Left renal cortex interstitium (tissue), 4 donors: ENCODE measurements at regions not wholly inside any gene's neighbourhood (a gene's known extent, or its start where the extent isn't known, plus 50 kb on each side); places are given as distances from the start of the nearest gene placed in this dataset.

ENCODE experiments used
- DNase-seq, 4 donors: peaks; one replicate each; pipeline ENCODE4 v3.0.0-alpha.2; 2013; ENCODE audit warnings: low read depth in 4 of 4, low spot score in 2 of 4, missing footprints in 1 of 4

DNA sequence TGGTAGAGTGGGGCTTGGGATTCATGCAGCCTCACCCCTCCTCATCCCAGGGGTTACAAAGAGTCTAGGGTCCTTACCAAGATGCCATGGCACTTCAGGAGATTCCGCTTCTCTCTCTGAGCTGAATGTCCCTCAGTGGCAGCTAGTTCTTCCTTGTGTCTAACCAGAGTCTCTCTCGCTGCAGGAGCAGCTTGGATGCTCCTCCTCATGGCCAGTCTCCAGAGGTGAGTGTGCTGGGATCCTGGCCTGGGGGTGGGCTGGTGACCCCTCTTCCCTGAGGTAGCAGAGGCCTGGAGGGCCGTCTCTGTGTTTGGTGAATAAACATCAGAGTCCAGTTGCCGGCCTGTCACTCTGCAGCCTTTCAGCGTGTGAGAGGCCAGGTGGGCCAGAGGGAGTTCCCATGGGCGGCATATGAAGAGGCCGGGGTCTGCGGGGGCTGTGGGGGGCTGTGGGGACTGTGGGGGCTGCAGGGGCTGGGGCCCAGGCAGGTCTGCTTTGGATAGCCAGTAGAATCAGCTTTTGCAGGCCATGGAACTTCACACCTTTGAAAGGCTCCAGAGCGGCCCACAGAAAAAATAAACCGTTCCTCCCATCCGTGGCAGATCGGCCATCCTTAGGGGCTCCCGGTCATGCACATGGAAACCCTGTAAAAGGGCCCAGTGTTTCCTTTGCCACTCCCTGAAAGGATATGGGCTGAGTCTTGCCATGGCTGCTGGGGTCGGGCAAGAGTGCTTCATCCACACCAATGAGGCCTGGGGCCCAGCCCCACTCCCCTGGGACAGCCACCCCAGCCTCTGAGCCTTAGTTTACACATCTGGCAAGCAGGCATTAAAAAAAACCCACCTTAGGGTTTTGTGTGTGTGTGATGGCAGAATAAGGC is 256.4 kb downstream of the FOXD2 start:
- no peak for DNase-seq

DNA sequence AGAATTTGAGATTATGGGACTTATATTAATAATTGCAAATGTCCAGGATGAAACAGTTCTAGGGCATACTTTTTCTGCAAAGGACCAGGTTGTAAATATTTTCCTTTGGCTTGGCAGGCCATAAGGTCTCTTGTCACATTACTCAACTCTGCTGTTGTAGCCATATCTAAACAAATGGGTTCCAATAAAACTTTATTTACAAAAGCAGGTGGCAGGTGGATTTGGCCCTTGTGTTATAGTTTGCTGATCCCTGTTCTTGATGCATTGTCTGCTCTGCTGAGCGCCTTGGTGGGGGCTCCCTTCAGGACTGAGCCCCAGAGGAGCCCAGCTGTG is 258.5 kb downstream of the FOXD2 start:
- DNase-seq = no peak

DNA sequence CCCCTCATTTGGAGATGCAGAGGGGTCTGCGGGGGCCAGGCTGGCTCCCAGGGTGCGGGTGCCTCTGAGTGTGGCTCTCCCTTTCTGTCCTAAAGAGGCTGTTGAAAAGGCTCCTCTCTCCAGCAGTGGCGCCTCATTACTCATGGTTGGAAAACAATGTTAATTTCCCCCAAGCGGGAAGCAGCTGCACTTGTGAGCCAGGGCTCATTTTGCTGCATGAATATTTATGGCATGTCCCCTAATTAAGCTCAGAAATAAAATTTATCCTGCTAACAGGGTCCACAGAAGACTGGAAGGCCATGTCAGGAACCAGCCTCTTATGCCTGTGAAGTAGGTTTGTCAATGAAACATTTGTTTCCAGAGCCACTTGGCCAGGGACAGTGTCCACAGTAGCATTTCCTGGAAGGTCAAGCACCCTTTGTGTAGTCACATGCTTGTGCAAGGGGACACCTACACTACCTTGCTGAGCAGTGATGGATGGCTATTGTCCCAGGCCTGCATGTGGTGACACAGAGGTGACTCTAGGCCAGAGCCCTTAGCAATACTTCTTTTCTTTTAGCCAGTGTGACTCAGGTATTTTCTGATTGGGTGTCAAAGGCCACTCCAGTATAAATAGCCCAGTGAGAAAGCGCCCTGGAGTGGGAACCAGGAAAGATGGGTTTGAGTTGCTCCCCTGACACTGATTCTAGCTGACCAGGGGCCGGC is 259.0 kb downstream of the FOXD2 start:
- DNase-seq = no peak

GRCh38 chr1:47697616-47698335 is 259.9 kb downstream of the FOXD2 start:
- no peak for DNase-seq

GRCh38 chr1:47699492-47700235 is 261.8 kb downstream of the FOXD2 start:
- DNase-seq = no peak

GRCh38 chr1:47701283-47701682 is 263.4 kb downstream of the FOXD2 start:
- DNase-seq = no peak

GRCh38 chr1:47701741-47702515 is 264.1 kb downstream of the FOXD2 start:
- no peak for DNase-seq

- DNase-seq = no peak
These were observed 265.4 kb downstream of the FOXD2 start for GRCh38 chr1:47703156-47703825.

GRCh38 chr1:47703981-47704596 is 266.2 kb downstream of the FOXD2 start:
- DNase-seq = no peak

- DNase-seq = no peak
These were observed 267.8 kb downstream of the FOXD2 start for GRCh38 chr1:47705517-47706130.

DNA sequence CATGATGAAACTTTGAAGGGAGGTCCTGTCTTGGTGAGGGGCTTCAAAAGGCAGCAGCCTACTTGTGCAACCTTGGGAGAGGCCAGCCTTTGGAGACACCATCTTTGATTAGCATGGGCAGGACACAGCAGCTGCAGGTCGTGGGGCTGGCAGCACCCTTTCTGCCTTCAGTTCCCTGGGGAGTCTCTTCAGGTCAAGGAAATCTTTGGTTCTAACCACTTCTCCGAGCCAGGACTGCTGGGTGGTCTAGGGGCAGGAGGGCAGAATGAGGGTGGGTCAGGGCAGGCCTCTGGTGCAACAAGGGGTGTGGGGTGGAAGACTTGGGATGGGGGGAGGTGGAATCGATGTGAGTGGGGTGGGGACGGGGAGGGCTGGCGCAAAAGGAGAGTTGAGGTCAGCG is 269.7 kb downstream of the FOXD2 start:
- DNase-seq = no peak

GRCh38 chr1:47708019-47708535 is 270.2 kb downstream of the FOXD2 start:
- DNase-seq = no peak

DNA sequence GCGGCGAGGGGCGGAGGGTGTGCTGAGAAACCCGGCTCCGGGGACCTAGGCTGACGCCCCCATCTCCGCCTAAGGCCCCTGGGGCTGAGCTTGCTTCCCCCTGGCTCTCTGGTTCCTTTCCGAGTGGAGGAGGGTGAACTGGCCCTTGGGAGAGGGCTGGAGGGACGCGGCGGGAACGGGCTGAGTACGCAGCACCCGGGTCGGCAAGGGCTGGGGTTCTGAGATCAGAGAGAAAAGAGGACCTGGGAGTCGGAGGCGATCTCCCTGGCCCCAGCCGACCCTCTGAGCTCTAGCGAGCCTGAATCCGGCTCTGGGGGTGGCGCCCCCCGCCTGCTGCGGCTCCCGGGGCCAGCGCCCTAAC is 270.8 kb downstream of the FOXD2 start:
- no peak for DNase-seq

DNA sequence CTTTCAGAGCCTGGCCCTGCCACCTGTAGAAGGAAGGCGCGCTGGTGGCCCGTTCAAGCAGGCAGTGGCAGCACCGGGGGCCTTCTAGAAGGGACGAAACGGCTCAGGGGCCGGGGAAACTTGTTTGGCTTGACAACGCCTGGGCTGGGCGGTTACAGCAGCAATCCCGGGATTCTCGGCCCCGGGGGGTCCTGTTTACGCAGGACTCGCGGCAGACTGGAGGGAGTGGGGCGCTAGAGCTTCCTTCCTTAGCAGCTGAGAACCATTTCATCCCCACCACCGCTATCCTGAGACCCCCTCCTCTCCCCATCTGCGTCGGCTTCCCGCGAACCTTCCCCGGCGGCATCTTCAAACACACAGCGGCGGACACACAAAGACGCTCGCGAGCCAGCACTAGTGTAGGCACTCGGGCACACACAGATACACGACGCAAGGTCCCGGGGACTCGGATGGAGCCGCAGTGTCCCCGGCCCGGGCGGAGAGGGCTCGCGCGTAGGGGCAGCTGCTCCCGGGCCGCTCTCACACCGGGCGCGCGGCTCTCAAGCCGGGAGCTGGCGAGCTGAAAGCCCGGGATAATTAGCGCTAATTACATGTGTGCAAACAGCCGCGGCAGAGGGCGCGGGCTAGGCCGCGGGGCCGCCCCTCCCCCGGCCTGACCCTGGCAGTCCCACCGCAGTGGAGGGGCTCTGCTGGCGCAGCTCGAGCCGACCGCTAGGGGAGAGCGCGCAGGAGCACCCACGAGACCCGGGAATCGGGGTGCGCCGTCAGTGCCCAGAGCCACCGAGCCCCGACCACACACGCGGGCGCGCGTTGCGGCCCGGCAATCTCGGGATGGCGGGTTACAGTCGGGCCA is 271.4 kb downstream of the FOXD2 start:
- no peak for DNase-seq

- DNase-seq = no peak
These were observed 272.0 kb downstream of the FOXD2 start for GRCh38 chr1:47709872-47710231.

DNA sequence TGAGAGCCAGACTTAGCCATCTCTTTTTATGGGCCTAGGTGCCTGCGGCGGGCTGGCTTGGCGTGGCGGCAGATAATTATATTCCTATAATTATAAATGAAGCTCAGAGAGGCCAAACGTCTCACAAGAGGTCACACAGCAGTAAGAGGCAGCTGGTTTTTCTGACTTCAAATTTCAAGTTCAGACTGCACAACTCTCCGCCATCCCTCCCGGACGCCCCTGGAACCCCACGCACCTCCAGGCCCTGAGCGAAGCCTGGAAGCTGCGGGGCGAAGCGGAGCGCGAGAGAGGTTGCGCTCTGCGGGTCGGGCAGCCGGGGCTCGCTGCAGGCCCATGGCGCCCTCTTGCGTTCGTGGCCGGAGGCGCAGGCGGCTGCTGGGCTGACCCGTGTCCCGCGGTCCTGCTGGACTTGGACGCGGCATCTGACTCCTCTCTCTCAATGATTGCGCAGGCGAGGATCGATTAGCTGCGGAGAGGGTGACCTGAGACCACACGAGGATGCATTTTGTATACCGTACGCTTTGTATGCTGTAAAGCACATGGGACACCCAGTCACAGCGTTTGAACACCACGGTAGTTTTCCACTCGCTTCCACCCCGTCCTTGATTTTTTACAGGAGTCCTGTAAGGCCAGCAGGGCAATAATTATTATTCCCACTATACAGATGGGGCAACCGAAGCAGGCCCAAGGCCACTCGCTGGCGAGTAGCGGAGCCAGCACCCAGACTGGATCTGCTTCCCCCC is 272.7 kb downstream of the FOXD2 start:
- DNase-seq = no peak
